ENCODE measurements at regions not wholly inside any gene's neighbourhood (a gene's known extent, or its start where the extent isn't known, plus 50 kb on each side); places are given as distances from the start of the nearest gene placed in this dataset.

DNA sequence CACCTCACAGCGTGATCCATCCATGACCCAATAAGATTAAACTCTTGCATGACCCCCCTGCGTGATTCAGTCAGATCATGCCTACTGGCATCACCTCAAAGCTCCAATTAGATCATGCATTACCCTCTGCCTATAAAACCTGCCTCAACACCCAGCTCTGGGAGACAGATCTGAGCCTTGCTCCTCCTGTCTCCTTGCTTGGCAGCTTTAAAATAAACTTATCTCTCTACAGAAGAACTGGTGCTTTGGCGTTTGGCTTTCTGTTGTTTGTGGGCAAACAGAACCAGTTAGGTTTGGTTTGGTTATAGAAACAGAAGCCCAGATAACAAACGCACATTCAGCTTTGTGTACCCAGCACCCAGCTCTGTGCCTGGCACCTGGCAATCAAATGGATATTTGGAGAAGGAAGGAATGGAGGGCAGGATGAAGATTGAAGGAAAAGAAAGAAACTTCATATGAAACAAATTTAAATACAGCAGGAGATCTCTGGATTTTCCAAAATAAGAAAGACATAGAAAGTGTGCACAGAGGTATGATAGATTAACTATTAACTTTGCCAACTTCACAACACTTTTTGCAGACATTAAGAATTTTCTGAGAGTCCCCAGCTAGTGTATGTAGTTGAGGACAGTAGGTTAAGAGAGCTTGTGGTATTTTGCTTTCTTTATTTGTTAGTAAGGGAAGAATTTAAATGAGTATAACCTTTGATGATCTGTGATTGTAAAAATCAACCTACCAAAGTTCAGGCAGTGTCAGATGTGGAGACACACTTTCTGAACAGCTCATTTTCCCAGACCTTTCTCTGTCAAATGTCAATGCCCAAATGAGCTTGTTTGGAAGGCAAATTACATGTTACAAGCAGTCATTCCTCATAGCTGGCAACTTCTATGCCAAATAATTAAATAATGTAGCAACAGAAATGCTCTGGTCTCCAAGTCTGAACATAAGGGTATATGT lies 102.1 kb upstream of the ASTN2 start:
- TF ChIP-seq, protein P1, sequence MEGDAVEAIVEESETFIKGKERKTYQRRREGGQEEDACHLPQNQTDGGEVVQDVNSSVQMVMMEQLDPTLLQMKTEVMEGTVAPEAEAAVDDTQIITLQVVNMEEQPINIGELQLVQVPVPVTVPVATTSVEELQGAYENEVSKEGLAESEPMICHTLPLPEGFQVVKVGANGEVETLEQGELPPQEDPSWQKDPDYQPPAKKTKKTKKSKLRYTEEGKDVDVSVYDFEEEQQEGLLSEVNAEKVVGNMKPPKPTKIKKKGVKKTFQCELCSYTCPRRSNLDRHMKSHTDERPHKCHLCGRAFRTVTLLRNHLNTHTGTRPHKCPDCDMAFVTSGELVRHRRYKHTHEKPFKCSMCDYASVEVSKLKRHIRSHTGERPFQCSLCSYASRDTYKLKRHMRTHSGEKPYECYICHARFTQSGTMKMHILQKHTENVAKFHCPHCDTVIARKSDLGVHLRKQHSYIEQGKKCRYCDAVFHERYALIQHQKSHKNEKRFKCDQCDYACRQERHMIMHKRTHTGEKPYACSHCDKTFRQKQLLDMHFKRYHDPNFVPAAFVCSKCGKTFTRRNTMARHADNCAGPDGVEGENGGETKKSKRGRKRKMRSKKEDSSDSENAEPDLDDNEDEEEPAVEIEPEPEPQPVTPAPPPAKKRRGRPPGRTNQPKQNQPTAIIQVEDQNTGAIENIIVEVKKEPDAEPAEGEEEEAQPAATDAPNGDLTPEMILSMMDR (conservative IDR thresholded peaks at IDR 0.05; ENCODE audit: low read length): no peak
- no peak overlapping the region for H3K4me3 ChIP-seq (ENCODE audit: low read length)
- DNase-seq (ENCODE audit: low read depth): no peak

DNA sequence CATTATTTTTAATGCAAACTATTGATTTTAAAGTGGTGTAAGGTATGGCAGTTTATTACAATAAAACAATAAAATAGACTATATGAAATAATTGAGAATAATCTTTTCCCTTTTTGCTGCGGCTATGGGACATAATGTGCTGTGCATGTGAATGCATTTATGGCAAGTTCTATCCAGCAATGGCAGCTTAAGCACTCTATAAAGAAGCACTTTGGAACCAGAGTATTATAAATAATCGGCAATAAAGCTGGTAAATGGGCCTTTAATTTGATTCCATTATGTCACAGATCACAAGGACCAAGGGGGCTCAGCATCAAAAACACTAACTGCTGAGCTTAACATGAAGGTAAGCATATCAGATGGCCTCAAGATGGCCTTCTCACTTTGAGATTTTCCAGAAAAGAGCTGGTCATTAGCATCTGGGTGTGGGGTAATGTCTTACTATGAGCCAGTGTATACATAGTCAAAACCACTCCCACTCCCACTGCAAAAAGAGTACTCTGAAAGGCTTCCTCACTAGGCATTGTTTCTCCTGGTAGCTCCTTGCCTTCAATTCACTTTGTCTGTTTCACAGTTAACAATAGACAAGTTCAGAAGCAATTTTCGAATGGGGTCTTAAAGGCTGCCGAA lies 97.1 kb upstream of the ASTN2 start:
- TF ChIP-seq, protein P1 (conservative IDR thresholded peaks at IDR 0.05; ENCODE audit: low read length): no peak
- DNase-seq (ENCODE audit: low read depth): no peak
- no peak overlapping the region for H3K4me3 ChIP-seq (ENCODE audit: low read length)

DNA sequence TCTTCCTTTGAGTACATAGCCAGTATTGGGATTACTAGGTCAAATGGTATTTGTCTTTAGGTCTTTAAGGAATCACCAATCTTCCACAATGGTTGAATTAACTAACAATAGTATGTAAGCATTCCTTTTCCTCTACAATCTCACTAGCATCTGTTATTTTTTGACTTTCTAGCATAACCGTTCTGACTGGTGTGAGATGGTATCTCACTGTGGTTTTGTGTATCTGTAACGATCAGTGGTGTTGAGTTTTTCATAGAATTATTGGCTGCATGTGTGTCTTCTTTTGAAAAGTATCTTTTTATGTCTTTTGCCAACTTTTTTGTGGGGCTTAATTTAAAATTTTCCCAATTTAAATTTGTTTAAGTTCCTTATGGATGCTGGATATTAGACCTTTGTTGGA lies 81.5 kb upstream of the ASTN2 start:
- no peak overlapping the region for H3K4me3 ChIP-seq (ENCODE audit: low read length)
- TF ChIP-seq, protein P1 (conservative IDR thresholded peaks at IDR 0.05; ENCODE audit: low read length): no peak
- no peak for DNase-seq (ENCODE audit: low read depth)

DNA sequence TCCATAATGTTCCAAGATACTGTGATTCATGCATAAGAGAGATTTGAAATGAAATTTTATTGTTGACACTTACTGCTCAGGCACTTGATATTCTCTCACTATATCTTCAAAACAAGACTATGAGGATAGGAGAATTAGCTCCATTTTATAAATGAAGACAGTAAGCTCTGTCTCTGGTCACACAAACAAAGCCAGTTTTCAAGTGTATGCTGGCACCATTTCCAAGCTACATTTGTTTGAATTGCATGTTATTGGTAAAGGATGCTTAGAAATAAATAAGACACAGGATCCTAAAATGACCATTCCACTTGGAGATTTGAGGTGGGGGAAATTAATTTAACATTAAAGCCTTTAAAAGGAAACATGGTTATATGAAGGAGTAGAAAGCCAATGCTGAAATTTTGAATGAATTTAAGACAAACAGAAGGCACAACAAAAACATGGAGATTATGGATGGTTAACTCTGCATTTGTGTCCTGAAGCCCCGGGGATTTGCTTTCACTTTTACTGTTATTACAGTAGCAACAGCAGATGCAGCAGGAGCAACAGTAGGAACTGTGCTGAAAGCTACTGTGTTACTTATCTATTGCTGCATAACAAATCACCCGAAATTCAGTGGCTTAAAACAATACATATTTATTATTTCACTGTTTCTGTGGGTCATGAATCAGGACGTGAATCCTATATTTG lies 79.7 kb upstream of the ASTN2 start:
- DNase-seq (ENCODE audit: low read depth): no peak
- H3K4me3 ChIP-seq (ENCODE audit: low read length): no peak overlapping the region
- TF ChIP-seq, protein P1 (conservative IDR thresholded peaks at IDR 0.05; ENCODE audit: low read length): no peak

DNA sequence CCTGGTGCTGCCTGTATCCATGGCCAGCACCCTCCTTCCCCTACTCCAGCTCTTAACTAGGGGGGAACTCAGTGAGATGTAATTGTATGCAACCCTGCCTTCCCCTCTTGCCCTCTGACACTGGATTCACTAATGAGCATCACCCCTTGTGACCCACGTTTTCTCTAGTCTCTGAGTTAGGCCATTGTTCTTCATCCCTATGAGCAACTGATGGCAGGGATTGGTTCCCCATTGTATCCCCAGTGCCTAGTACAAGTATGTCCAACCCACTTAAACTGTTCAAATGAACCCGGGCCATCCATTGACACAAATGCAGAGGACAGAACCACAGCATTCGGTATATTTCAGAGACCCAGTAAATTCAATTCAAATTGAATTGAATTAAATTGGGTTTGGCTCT lies 77.6 kb upstream of the ASTN2 start:
- TF ChIP-seq, protein P1 (conservative IDR thresholded peaks at IDR 0.05; ENCODE audit: low read length): no peak
- no peak for DNase-seq (ENCODE audit: low read depth)
- H3K4me3 ChIP-seq (ENCODE audit: low read length): no peak overlapping the region

DNA sequence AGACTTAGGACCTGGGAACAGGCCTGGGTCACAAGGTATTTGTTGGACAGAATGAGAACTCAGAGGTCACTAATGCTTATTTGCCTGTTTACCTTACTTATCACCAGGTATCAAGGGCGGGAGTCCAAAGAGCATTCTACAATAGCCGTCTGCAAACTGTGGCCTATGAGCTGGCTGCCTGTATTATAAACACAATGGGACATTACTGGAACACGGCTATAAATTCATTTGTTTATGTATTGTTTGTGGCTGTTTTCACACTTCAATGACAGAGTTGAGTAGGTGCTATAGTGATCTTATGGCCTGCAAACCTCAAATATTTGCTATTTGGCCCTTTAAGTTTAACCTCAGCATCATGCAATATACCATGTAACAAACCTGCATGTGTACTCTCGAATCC lies 76.6 kb upstream of the ASTN2 start:
- TF ChIP-seq, protein P1 (conservative IDR thresholded peaks at IDR 0.05; ENCODE audit: low read length): no peak
- H3K4me3 ChIP-seq (ENCODE audit: low read length): no peak overlapping the region
- no peak for DNase-seq (ENCODE audit: low read depth)
